IMR-90 (cell line): ENCODE measurements at regions not wholly inside any gene's neighbourhood (a gene's known extent, or its start where the extent isn't known, plus 50 kb on each side); places are given as distances from the start of the nearest gene placed in this dataset.

Experiments
- ATAC-seq: fragments of 200-7000 bp; cut with Tn5 transposase; 2 replicates; pipeline ENCODE4 v1.9.1; 2020; ENCODE audit warnings: low read depth, mild to moderate bottlenecking, moderate library complexity
- BruUV-seq: library from RNA; stranded (reverse); fragments of 400-500 nt; replicated peaks from 2 replicates; lab custom pipeline; 2021; lab: Mats Ljungman, UMichigan
- CTCF ChIA-PET: fragments of 300-600 bp; formaldehyde crosslinking; extraction: SDS; loops from one replicate; lab custom pipeline; 2021; ENCODE audit warnings: antibody characterized with exemption; lab: Yijun Ruan, JAX
- POLR2A ChIA-PET: fragments of 300-600 bp; sonication (Branson Sonifier 250); formaldehyde crosslinking; loops from one replicate; lab custom pipeline; 2022; ENCODE audit warnings: antibody characterized with exemption; ENCODE audit not compliant: unreplicated experiment; lab: Charles Lee
- DNase-seq: peaks from one replicate; pipeline ENCODE4 v3.0.0; 2013
- H2AFZ ChIP-seq: replicated peaks from 2 replicates; pipeline ENCODE3; 2013; ENCODE audit warnings: low read length, mild to moderate bottlenecking; ENCODE audit not compliant: poor library complexity
- H2AK5ac ChIP-seq: 2 replicates; pipeline ENCODE4 v1.6.1; 2013; ENCODE audit warnings: low read depth, low read length, inconsistent platforms
- H2AK9ac ChIP-seq: replicated peaks from 2 replicates; pipeline ENCODE3; 2013; ENCODE audit warnings: mild to moderate bottlenecking, low read depth, low read length, moderate library complexity; ENCODE audit not compliant: poor library complexity
- H2BK120ac ChIP-seq: 2 replicates; pipeline ENCODE4 v1.6.1; 2013; ENCODE audit warnings: low read depth, low read length, inconsistent platforms
- H2BK15ac ChIP-seq: 3 replicates; pipeline ENCODE4 v1.6.1; 2013; ENCODE audit warnings: low read depth, low read length, inconsistent platforms
- H2BK20ac ChIP-seq: 2 replicates; pipeline ENCODE4 v1.6.1; 2013; ENCODE audit warnings: low read depth, mild to moderate bottlenecking, inconsistent platforms, low read length, moderate library complexity
- H2BK5ac ChIP-seq: 2 replicates; pipeline ENCODE4 v1.6.1; 2013; ENCODE audit warnings: mild to moderate bottlenecking, low read depth, low read length, inconsistent platforms; ENCODE audit not compliant: poor library complexity, severe bottlenecking
- H3K14ac ChIP-seq: replicated peaks from 2 replicates; pipeline ENCODE4 v1.6.1; 2013; ENCODE audit warnings: low read depth, low read length, inconsistent platforms
- H3K18ac ChIP-seq: 2 replicates; pipeline ENCODE4 v1.6.1; 2013; ENCODE audit warnings: low read depth, low read length, control low read depth
- H3K23ac ChIP-seq: 2 replicates; pipeline ENCODE4 v1.6.1; 2013; ENCODE audit warnings: low read depth, low read length, inconsistent platforms
- H3K27ac ChIP-seq: 2 replicates; pipeline ENCODE4 v1.5.1; 2013; ENCODE audit warnings: mild to moderate bottlenecking, control low read depth, low read length; ENCODE audit not compliant: insufficient read depth
- H3K27me3 ChIP-seq: 2 replicates; pipeline ENCODE4 v1.6.1; 2013; ENCODE audit warnings: low read length; ENCODE audit not compliant: control insufficient read depth, insufficient read depth
- H3K36me3 ChIP-seq: 2 replicates; pipeline ENCODE4 v1.6.1; 2013; ENCODE audit warnings: low read length, mixed read lengths; ENCODE audit not compliant: control insufficient read depth, insufficient read depth
- H3K4ac ChIP-seq: 2 replicates; pipeline ENCODE4 v1.6.1; 2013; ENCODE audit warnings: low read depth, low read length, inconsistent platforms
- H3K4me1 ChIP-seq: 2 replicates; pipeline ENCODE4 v1.6.1; 2013; ENCODE audit warnings: low read length, mixed read lengths; ENCODE audit not compliant: control insufficient read depth, insufficient read depth
- H3K4me2 ChIP-seq: 2 replicates; pipeline ENCODE4 v1.6.1; 2013; ENCODE audit warnings: low read depth, mild to moderate bottlenecking, control low read depth, low read length, moderate library complexity
- H3K4me3 ChIP-seq: 2 replicates; pipeline ENCODE4 v1.5.1; 2013; ENCODE audit warnings: low read depth, mild to moderate bottlenecking, control low read depth, low read length, moderate library complexity; ENCODE audit not compliant: insufficient read depth
- H3K56ac ChIP-seq: 2 replicates; pipeline ENCODE4 v1.6.1; 2013; ENCODE audit warnings: low read length, inconsistent platforms; ENCODE audit not compliant: insufficient read depth; ENCODE audit errors: extremely low read depth
- H3K79me1 ChIP-seq, 2 experiments: 2 replicates each; pipeline ENCODE4 v1.6.1; 2013; ENCODE audit warnings: low read length in 2 of 2, inconsistent platforms in 1 of 2, low read depth in 1 of 2
- H3K9ac ChIP-seq: 2 replicates; pipeline ENCODE4 v1.6.1; 2013; ENCODE audit warnings: low read depth, low read length, control low read depth
- H3K9me1 ChIP-seq: 2 replicates; pipeline ENCODE4 v1.6.1; 2013; ENCODE audit warnings: low read length, inconsistent platforms; ENCODE audit not compliant: insufficient read depth
- H3K9me3 ChIP-seq: 2 replicates; pipeline ENCODE4 v1.6.1; 2013; ENCODE audit warnings: low read length; ENCODE audit not compliant: control insufficient read depth, insufficient read depth
- H4K20me1 ChIP-seq: 2 replicates; pipeline ENCODE4 v1.6.1; 2013; ENCODE audit warnings: low read length, inconsistent platforms; ENCODE audit not compliant: insufficient read depth
- H4K5ac ChIP-seq: 2 replicates; pipeline ENCODE4 v1.6.1; 2013; ENCODE audit warnings: mild to moderate bottlenecking, low read depth, low read length, control low read depth
- H4K8ac ChIP-seq, 2 experiments: 2 replicates each; pipeline ENCODE4 v1.6.1; 2013; ENCODE audit warnings: low read depth in 2 of 2, low read length in 2 of 2, control low read depth in 1 of 2, inconsistent platforms in 1 of 2
- H4K91ac ChIP-seq: 2 replicates; pipeline ENCODE4 v1.6.1; 2013; ENCODE audit warnings: low read depth, low read length, inconsistent platforms; ENCODE audit not compliant: insufficient read depth
- CEBPB ChIP-seq: IDR thresholded peaks from 2 replicates; pipeline ENCODE4 v1.6.1; 2012; ENCODE audit warnings: low read depth, low read length, improper control_type of control experiment
- CHD1 ChIP-seq: IDR thresholded peaks from 2 replicates; pipeline ENCODE4 v1.6.1; 2012; ENCODE audit warnings: low read depth, low read length, improper control_type of control experiment
- FOS ChIP-seq: fragments of 150-350 bp; IDR thresholded peaks from 2 replicates; pipeline ENCODE4 v1.6.1; 2016; ENCODE audit warnings: low read depth, low read length
- MAZ ChIP-seq: IDR thresholded peaks from 2 replicates; pipeline ENCODE4 v1.6.1; 2012; ENCODE audit warnings: low read depth, mild to moderate bottlenecking, low read length, improper control_type of control experiment, moderate library complexity, borderline replicate concordance
- NFE2L2 ChIP-seq: fragments of 150-350 bp; IDR thresholded peaks from 2 replicates; pipeline ENCODE4 v1.6.1; 2016; ENCODE audit warnings: low read depth, mild to moderate bottlenecking, low read length
- POLR2A ChIP-seq: IDR thresholded peaks from 2 replicates; pipeline ENCODE4 v1.6.1; 2012; ENCODE audit warnings: mild to moderate bottlenecking, low read depth, low read length
- RFX5 ChIP-seq: IDR thresholded peaks from 2 replicates; pipeline ENCODE4 v1.8.0; 2012; ENCODE audit warnings: low read depth, mild to moderate bottlenecking, low read length, moderate library complexity
- WGBS, 2 experiments: methylation state at CpG; one replicate each; pipeline versions ENCODE4 v1.1.5 to v1.1.7; 2013; ENCODE audit warnings: missing lambda C conversion rate in 2 of 2; ENCODE audit not compliant: insufficient read length in 1 of 2; ENCODE audit errors: extremely low coverage in 2 of 2; 5-methylcytosine and 5-hydroxymethylcytosine counted together
- dilution Hi-C: fragments of 300-500 bp; cut with HindIII; formaldehyde crosslinking; loops from one replicate; pipeline ENCODE4 v1.14.3; 2018; ENCODE audit warnings: low sequenced_read_pairs; ENCODE audit not compliant: unreplicated experiment
- in situ Hi-C: fragments of 300-500 bp; cut with MboI; formaldehyde crosslinking; loops from 3 replicates; pipeline ENCODE4 v1.14.3; 2019; ENCODE audit warnings: low sequenced_read_pairs, inconsistent platforms, mixed read lengths
- intact Hi-C: fragments of 100-400 bp; cut with micrococcal nuclease; formaldehyde crosslinking; loops from 2 replicates; pipeline ENCODE4 v1.10.0; 2022
- TF ChIP-seq, protein P1 (sequence below): fragments of 150-350 bp; IDR thresholded peaks from 2 replicates; pipeline ENCODE4 v1.6.1; 2016; ENCODE audit warnings: low read depth, mild to moderate bottlenecking, low read length, moderate library complexity, borderline replicate concordance
- TF ChIP-seq, protein P2 (sequence below): conservative IDR thresholded peaks from 2 replicates; pipeline ENCODE4 v1.5.1; 2012; ENCODE audit warnings: mild to moderate bottlenecking, low read depth, low read length, improper control_type of control experiment
- TF ChIP-seq, protein P3 (sequence below): fragments of 150-350 bp; IDR thresholded peaks from 2 replicates; pipeline ENCODE4 v1.6.1; 2017; ENCODE audit warnings: mild to moderate bottlenecking, antibody characterized with exemption, low read length, low read depth

DNA sequence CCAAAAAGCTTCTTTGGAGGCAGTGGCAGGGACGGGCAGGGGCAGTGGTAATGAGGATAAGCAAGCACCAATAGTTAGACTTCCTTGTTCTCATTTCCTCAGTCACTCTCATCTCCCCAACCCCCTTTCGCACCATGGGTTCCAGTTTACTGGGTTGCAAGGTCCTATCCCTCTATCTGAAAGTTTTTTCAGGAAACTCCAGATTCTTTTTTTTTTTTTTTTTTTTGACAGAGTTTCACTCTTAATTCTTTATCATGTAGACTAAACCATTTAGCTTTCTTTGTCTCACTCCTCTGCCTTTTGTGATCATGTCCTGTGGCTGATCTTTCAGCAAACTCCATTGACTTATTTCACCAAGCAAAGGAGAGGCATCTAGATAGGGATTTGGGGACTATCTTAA, 51.4 kb upstream of the GMDS start:
- H3K27me3 ChIP-seq: no peaks in the 10 kb centered on the region
- H2AK9ac ChIP-seq: no peak overlapping the region
- H3K9me1 ChIP-seq: no peaks in the 10 kb centered on the region
- no peak overlapping the region for H2BK5ac ChIP-seq
- H4K20me1 ChIP-seq: no peaks in the 10 kb centered on the region
- intact Hi-C loops (no loop called here), dilution Hi-C loops (no loop called here), in situ Hi-C loops (no loop called here)
- no peak overlapping the region for H2AFZ ChIP-seq
- H3K14ac ChIP-seq: no peak overlapping the region
- CTCF ChIA-PET: no interaction called here
- H3K4ac ChIP-seq: no peak overlapping the region
- POLR2A ChIA-PET: no interaction called here
- H3K23ac ChIP-seq: no peak overlapping the region
- 80% methylated on average over 1 of the region's 2 CpGs; no CpG with 5 or more reads in 1 of the 2 experiments for WGBS, 2 experiments
- no peaks in the 10 kb centered on the region for H3K79me1 ChIP-seq
- H4K5ac ChIP-seq: no peak overlapping the region
- H3K9ac ChIP-seq: no peak overlapping the region
- no peak overlapping the region for H2BK120ac ChIP-seq
- H3K36me3 ChIP-seq: no peaks in the 10 kb centered on the region
- H3K4me2 ChIP-seq: no peak overlapping the region
- no peaks in the 10 kb centered on the region for H3K4me1 ChIP-seq
- H3K56ac ChIP-seq: no peak overlapping the region
- H3K27ac ChIP-seq: no peak overlapping the region
- no peak overlapping the region for H2BK15ac ChIP-seq
- TF ChIP-seq, protein P1, sequence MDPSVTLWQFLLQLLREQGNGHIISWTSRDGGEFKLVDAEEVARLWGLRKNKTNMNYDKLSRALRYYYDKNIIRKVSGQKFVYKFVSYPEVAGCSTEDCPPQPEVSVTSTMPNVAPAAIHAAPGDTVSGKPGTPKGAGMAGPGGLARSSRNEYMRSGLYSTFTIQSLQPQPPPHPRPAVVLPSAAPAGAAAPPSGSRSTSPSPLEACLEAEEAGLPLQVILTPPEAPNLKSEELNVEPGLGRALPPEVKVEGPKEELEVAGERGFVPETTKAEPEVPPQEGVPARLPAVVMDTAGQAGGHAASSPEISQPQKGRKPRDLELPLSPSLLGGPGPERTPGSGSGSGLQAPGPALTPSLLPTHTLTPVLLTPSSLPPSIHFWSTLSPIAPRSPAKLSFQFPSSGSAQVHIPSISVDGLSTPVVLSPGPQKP: no peak
- TF ChIP-seq NFE2L2 (no peak), MAZ (no peak), CEBPB (no peak), FOS (no peak), CHD1 (no peak), RFX5 (no peak), POLR2A (no peak)
- TF ChIP-seq, protein P2, sequence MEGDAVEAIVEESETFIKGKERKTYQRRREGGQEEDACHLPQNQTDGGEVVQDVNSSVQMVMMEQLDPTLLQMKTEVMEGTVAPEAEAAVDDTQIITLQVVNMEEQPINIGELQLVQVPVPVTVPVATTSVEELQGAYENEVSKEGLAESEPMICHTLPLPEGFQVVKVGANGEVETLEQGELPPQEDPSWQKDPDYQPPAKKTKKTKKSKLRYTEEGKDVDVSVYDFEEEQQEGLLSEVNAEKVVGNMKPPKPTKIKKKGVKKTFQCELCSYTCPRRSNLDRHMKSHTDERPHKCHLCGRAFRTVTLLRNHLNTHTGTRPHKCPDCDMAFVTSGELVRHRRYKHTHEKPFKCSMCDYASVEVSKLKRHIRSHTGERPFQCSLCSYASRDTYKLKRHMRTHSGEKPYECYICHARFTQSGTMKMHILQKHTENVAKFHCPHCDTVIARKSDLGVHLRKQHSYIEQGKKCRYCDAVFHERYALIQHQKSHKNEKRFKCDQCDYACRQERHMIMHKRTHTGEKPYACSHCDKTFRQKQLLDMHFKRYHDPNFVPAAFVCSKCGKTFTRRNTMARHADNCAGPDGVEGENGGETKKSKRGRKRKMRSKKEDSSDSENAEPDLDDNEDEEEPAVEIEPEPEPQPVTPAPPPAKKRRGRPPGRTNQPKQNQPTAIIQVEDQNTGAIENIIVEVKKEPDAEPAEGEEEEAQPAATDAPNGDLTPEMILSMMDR: no peak
- TF ChIP-seq, protein P3, sequence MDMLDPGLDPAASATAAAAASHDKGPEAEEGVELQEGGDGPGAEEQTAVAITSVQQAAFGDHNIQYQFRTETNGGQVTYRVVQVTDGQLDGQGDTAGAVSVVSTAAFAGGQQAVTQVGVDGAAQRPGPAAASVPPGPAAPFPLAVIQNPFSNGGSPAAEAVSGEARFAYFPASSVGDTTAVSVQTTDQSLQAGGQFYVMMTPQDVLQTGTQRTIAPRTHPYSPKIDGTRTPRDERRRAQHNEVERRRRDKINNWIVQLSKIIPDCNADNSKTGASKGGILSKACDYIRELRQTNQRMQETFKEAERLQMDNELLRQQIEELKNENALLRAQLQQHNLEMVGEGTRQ: no peak
- H3K9me3 ChIP-seq: no peaks in the 10 kb centered on the region; the same call in 1 of the 2 replicates
- no peak overlapping the region for H2AK5ac ChIP-seq
- H2BK20ac ChIP-seq: no peak overlapping the region
- H3K4me3 ChIP-seq: no peak overlapping the region
- DNase-seq (no peak), ATAC-seq (no peak)
- H4K91ac ChIP-seq: no peak overlapping the region
- no peak overlapping the region for H4K8ac ChIP-seq
- no peak overlapping the region for H3K18ac ChIP-seq
- no TSS peak for BruUV-seq
